Muscle layer of duodenum (tissue), 2 donors: ENCODE measurements at regions not wholly inside any gene's neighbourhood (a gene's known extent, or its start where the extent isn't known, plus 50 kb on each side); places are given as distances from the start of the nearest gene placed in this dataset.
A peak's percentile ranks its signal among the peaks of the same experiment; 100 is the strongest.
"Not testable (repeated sequence)": the region's sequence is repeated elsewhere in the genome, so short reads cannot be mapped to it uniquely, and the experiment has no call there.

Experiments used
- H3K27ac ChIP-seq: one replicate; pipeline ENCODE4 v1.7.0; 2013; ENCODE audit warnings: mild to moderate bottlenecking, low read length
- H3K27me3 ChIP-seq: one replicate; pipeline ENCODE4 v1.7.0; 2013; ENCODE audit warnings: low read depth, mild to moderate bottlenecking, control low read depth, low read length
- H3K36me3 ChIP-seq, 2 donors: one replicate each; pipeline ENCODE4 v1.7.0; 2013; ENCODE audit warnings: low read length in 2 of 2, control low read depth in 1 of 2, mild to moderate bottlenecking in 1 of 2; ENCODE audit not compliant: insufficient read depth in 2 of 2, control insufficient read depth in 1 of 2
- H3K4me1 ChIP-seq, 2 donors: one replicate each; pipeline ENCODE4 v1.7.0; 2013; ENCODE audit warnings: low read length in 2 of 2, mild to moderate bottlenecking in 2 of 2, control low read depth in 1 of 2, moderate library complexity in 1 of 2; ENCODE audit not compliant: insufficient read depth in 2 of 2, control insufficient read depth in 1 of 2
- H3K4me3 ChIP-seq, 2 donors: one replicate each; pipeline ENCODE4 v1.7.0; 2013; ENCODE audit warnings: low read length in 2 of 2, low read depth in 1 of 2, mild to moderate bottlenecking in 1 of 2
- H3K9me3 ChIP-seq, 2 donors: one replicate each; pipeline ENCODE4 v1.7.0; 2013; ENCODE audit warnings: low read length in 2 of 2, control low read depth in 1 of 2, mild to moderate bottlenecking in 1 of 2; ENCODE audit not compliant: control insufficient read depth in 1 of 2
- donor health status: healthy.

DNA sequence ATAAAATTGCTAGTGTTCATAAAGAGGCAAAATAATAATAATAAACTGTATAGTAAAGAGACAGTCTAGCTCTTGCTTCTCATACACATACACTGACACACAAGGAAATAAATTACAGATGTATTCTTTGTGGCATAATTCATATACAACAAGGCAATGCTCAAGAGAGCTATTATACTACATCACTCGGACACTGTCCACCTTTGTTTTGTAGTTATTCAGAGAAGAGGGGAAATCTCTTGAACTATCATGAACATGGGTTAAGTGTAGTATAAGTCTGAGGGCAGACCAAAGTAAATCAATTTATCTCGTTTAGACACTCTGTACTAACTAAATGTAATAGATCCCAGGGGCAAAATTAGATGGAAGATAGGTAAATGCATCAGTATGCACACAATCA is 72.7 kb upstream of the PHIP start:
- no peaks in the 10 kb centered on the region for H3K27me3 ChIP-seq
- no peak overlapping the region for H3K27ac ChIP-seq
- no peak overlapping the region for H3K4me3 ChIP-seq
- H3K36me3 ChIP-seq: no peaks in the 10 kb centered on the region
- H3K4me1 ChIP-seq: no peaks in the 10 kb centered on the region
- H3K9me3 ChIP-seq: no peaks in the 10 kb centered on the region

DNA sequence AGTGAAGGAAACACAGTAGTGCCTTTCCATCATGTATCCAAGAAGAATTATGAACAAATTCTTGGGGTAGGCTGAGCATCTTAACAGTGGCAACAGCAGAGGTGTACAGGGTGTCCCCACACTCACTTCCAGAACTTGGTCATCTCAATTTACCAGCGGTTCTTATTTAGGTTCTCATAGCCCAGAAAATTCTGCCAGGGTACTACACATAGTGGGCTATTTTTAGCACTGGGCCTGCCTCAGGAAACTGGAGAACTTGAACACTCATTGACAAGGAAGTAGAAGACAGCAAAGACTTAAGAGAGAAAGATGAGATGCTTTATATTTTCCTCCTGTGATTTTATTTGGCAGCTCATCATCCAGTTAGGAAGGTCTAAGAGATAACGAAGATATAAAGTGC is 71.8 kb upstream of the PHIP start:
- no peaks in the 10 kb centered on the region for H3K4me1 ChIP-seq
- no peak overlapping the region for H3K27ac ChIP-seq
- no peak overlapping the region for H3K4me3 ChIP-seq
- no peaks in the 10 kb centered on the region for H3K27me3 ChIP-seq
- no peaks in the 10 kb centered on the region for H3K9me3 ChIP-seq
- no peaks in the 10 kb centered on the region for H3K36me3 ChIP-seq

DNA sequence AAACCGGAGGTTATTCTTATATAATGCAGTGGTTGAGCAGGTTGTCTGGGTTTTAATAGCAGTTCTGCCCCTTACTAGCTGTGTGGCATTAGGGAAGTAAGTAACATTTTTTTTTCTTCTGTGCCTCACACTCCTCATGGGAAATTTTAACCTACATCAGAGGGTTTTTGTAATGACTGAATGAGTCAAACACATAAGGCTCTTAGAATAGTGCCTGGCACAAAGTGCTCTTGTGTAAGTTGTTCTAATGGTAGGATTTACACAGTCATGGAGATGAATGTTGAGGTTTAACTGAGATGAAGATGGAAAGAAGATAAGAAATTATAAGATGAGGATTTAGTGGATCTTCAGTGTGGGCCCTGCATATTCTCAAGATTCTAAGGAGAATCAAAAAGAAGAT is 68.4 kb upstream of the PHIP start:
- Histone ChIP-seq H3K9me3 (no peaks in the 10 kb centered on the region), H3K4me1 (no peaks in the 10 kb centered on the region), H3K27me3 (no peaks in the 10 kb centered on the region), H3K4me3 (no peak overlapping the region), H3K27ac (no peak overlapping the region), H3K36me3 (no peaks in the 10 kb centered on the region)

DNA sequence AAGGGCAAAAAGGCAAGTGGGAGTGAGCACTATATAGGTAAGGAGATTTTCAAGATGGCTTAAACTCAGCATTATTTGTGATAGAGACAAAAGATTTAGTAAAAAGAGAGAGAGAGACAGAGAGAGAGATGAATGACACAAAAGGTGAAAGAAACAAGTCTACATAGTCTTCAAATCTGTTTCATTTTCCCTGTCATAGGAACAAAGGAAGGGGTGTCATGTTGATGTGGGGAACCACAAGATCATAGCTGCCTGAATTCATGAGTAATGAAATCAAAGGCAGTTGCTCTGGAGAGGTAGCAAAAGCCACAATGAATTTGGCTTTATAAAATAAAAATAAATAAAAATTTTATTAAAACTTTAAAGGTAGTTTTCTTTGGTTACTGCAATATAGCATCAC is 67.2 kb upstream of the PHIP start:
- H3K27ac ChIP-seq: no peak overlapping the region
- H3K36me3 ChIP-seq: no peaks in the 10 kb centered on the region
- H3K27me3 ChIP-seq: no peaks in the 10 kb centered on the region
- H3K9me3 ChIP-seq: no peaks in the 10 kb centered on the region
- no peak overlapping the region for H3K4me3 ChIP-seq
- H3K4me1 ChIP-seq: no peaks in the 10 kb centered on the region

DNA sequence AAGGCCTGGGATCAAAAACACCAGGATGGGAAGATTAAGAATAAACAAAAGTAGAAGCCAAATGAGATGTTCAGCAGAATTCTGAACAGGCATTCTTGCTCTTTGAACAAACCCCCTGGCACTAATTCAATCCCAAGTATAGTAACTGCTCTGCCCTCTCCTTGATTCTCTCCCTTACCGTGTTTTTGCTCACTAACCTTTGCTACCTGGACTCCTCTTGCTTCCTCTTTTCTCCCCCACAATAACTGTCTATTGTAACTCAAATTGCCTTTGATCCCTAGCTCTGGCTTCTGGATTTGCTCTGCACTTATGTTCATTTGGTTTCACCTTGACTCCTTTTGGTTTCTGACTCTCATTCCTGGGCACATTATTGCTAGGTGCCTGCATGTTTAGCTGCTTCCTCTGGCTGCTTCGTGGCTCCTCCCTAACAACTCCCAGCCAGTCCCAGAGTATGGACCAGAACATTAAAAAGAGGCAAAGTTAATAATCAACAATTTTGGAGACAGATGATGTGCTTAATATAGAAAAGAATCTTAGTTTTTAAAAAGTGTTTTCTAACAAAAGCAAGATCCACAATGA is 65.4 kb upstream of the PHIP start:
- Histone ChIP-seq H3K27ac (no peak overlapping the region), H3K36me3 (no peaks in the 10 kb centered on the region), H3K9me3 (no peaks in the 10 kb centered on the region), H3K4me1 (no peaks in the 10 kb centered on the region), H3K27me3 (no peaks in the 10 kb centered on the region), H3K4me3 (no peak overlapping the region)

DNA sequence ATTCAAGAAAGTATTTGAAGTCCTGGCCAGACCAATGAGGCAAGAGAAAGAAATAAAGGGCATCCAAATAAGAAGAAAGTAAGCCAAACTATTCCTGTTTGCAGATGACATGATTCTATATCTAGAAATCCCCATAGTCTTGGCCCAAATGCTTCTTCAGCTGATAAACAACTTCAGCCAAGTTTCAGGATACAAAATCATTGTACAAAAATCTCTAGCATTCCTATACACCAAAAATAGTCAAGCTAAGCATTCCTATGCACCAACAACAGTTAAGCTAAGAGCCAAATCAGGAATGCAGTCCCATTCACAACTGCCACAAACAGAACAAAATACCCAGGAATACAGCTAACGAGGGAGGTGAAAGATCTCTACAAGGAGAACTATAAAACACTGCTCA is 60.1 kb upstream of the PHIP start:
- Histone ChIP-seq H3K4me3 (no peak overlapping the region), H3K27me3 (no peaks in the 10 kb centered on the region), H3K36me3 (no peaks in the 10 kb centered on the region), H3K4me1 (no peaks in the 10 kb centered on the region), H3K9me3 (peaks cover 0 to 9% of the 10 kb centered on the region in 2 donors), H3K27ac (no peak overlapping the region)

DNA sequence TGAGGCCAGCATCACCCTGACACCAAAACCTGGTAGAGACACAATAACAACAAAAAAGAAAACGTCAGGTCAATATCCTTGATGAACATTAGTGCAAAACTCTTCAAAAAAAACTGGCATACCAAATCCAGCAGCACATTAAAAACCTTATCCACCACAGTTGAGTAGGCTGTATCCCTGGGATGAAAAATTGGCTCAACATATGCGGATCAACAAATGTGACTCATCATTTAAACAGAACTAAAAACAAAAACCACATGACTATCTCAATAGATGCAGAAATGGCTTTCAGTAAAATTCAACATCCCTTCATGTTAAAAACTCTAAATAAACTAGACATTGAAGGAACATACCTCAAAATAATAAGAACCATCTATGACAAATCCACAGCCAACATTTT is 59.6 kb upstream of the PHIP start:
- Histone ChIP-seq H3K27me3 (no peaks in the 10 kb centered on the region), H3K27ac (no peak overlapping the region), H3K4me1 (no peaks in the 10 kb centered on the region), H3K4me3 (no peak overlapping the region), H3K9me3 (peaks cover 0 to 9% of the 10 kb centered on the region in 2 donors), H3K36me3 (no peaks in the 10 kb centered on the region)

DNA sequence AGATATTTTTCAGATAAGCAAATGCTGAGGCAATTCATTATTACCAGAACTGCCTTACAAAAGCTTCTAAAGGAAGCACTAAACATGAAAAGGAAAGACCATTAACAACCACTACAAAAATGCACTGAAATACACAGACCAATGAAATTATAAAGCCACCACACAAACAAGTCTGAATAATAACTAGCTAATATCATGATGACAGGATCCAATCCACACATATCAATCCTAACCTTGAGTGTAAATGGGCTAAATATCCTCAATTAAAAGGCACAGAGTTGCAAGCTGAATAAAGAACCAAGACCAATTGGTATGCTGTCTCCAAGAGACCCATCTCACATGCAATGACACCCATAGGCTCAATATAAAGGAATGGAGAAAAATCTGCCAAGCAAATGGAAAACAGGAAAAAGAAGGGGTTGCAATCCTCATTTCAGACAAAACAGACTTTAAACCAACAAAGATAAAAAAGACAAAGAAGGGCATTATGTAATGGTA is 58.0 kb upstream of the PHIP start:
- H3K27ac ChIP-seq: no peak overlapping the region
- no peaks in the 10 kb centered on the region for H3K36me3 ChIP-seq
- no peaks in the 10 kb centered on the region for H3K4me1 ChIP-seq
- H3K4me3 ChIP-seq: peak overlapping the region in 1 of 2 donors; percentile 11
- peaks cover 0 to 9% of the 10 kb centered on the region in 2 donors for H3K9me3 ChIP-seq
- no peaks in the 10 kb centered on the region for H3K27me3 ChIP-seq

DNA sequence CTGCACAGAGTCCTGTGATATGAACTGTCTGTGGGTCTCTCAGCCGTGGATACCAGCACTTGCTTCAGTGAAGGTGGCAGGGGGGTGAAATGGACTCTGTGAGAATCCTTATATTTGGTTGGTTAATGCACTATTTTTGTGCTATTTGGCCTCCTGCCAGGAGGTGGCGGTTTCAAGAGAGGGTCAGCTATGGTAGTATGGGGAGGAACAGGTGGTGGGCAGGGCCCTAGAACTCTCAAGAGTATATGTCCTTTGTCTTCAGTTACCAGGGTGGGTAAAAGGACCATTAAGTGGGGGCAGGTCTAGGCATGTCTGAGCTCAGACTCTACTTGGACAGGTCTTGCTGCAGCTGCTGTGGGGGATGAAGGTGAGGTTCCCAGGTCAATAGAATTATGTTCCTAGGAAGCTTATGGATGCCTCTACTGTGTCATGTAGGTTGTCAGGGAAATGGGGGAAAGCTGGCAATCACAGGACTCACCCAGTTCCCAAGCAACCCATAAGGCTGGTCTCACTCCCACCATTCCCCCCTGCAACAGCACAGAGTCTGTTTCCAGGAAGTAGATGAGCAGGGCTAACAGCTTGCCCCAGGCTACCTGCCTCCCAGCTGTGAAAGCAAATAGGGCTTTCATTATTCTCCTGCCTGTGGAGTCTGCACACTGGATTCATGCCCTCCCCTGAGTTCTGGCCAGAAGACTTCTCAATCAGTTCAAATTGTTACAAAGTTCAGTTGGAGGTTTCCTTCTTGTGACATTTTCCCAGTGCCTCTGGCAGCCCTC is 56.8 kb upstream of the PHIP start:
- peaks cover 0 to 9% of the 10 kb centered on the region in 2 donors for H3K9me3 ChIP-seq
- peak overlapping the region in 1 of 2 donors; percentile 11 for H3K4me3 ChIP-seq
- H3K36me3 ChIP-seq: no peaks in the 10 kb centered on the region
- no peak overlapping the region for H3K27ac ChIP-seq
- H3K4me1 ChIP-seq: no peaks in the 10 kb centered on the region
- H3K27me3 ChIP-seq: no peaks in the 10 kb centered on the region

DNA sequence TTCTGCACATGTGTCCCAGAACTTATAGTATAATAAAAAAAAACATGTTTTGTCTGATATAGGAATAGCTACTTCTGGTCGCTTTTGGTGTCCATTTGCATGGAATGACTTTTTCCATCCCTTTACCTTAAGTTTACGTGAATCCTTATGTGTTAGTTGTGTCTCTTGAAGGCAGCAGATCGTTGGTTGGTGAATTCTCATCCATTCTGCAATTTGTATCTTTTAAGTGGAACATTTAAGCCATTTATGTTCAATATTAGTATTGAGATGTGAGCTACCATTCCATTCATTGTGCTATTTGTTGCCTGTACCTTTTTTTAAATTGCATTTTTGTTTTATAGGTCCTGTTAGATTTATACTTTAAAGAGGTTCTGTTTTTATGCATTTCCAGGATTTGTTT is 55.1 kb upstream of the PHIP start:
- H3K4me1 ChIP-seq: no peaks in the 10 kb centered on the region
- H3K4me3 ChIP-seq: no peak overlapping the region
- H3K27me3 ChIP-seq: no peaks in the 10 kb centered on the region
- no peak overlapping the region for H3K27ac ChIP-seq
- H3K36me3 ChIP-seq: no peaks in the 10 kb centered on the region
- peaks cover 0 to 9% of the 10 kb centered on the region in 2 donors for H3K9me3 ChIP-seq

DNA sequence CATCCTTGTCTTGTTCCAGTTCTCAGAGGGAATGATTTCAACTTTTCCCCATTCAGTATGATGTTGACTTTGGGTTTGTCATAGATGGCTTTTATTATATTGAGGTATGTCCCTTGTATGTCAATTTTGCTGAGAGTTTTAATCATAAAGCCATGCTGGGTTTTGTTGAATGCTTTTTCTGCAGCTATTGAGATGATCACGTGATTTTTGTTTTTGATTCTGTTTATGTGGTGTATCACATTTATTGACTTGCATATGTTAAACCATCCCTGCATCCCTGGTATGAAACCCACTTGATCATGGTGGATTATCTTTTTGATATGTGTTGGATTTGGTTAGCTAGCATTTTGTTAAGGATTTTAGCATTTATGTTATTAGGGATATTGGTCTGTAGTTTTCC is 53.2 kb upstream of the PHIP start:
- not testable (repeated sequence) for H3K4me3 ChIP-seq, H3K36me3 ChIP-seq, H3K27me3 ChIP-seq, H3K4me1 ChIP-seq, H3K27ac ChIP-seq, H3K9me3 ChIP-seq
